ENCODE measurements at regions not wholly inside any gene's neighbourhood (a gene's known extent, or its start where the extent isn't known, plus 50 kb on each side); places are given as distances from the start of the nearest gene placed in this dataset.
A peak's percentile ranks its signal among the peaks of the same experiment; 100 is the strongest.
"Not testable (repeated sequence)": the region's sequence is repeated elsewhere in the genome, so short reads cannot be mapped to it uniquely, and the experiment has no call there.

DNA sequence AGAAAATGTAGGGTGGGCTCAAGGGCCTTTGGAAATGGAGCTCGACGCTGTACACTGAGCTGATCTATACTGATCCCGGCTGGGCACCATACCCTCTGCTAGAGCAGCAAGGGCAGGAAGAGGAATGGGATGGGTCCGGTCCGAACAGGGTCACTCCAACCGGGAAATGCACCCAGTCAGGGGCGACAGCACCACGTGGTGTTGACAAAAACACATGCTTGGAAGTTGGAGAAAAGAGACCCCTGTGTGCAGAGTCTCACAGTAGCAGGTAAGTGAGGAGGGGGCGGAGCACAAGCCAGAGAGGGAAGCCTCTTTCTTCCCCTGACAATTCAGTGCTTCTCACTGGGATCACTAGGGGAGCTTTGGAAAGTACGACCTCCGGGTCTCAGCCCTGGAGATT is 84.1 kb upstream of the ASB18 start:
- no peak for DNase-seq (ENCODE audit: low read depth)

DNA sequence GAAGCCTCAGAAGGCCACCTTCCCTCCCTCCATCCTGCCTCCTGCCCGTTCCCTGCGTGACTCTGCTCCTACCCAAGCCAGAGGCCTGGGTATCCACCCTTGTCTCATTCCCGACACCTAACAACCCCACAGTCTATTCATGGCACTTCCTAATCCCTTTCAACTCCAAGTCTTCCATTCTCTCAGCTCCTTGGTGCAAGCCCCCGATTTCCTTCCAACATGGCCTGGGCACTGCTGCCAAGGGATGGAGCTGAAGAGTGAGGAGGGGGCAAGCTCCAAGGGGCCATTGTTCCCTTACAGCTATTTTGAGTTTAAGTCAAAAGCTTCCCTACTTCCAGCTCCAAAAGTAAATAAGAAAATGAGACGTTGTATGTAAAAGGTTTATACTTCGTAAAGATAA is 84.8 kb upstream of the ASB18 start:
- DNase-seq (ENCODE audit: low read depth) = no peak

DNA sequence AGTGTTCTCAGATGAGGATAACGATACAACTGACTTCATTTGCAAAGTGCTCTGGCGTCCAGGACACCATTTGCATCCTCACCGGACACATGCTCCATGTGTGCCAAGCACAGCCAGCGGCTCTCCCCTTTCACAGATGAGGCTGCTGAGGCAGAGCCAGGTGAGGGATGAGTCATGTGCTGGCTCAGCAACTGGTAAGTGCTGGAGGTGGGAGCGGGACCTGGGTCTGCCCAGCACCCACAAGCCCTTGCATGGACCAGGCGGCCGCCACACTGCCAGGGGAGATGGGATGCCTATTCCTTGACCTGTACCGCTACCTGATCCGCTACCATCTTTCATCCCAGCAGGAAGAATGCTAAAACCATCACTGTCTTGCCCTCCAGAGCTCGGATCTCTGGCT is 86.2 kb upstream of the ASB18 start:
- no peak for DNase-seq (ENCODE audit: low read depth)

DNA sequence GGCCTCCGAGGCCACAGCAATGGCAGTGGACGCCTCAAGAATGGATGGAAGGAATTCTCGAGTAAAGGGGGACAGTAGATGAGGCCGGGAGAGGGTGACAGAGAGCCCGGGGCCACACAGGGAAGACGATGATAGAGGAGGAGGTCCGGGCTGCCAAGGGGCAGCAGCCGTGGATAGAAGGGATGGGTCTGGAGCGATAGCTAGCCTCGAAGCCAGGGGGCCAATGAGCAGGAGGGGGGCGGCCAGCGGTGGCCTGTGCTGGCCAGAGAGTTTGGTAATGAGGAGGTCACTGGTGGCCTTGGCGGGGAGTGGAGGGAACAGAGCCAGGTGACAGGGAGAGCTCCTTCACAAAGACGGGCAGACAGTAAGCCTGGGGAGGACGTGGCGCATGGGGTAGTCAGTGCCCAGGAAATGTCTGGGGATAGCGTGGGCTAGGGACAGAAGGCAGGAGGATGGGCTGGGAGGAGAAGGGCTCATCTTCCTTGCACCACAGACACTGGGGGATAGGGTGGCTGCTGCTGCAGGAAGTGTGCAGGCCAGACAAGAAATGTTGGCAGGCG is 87.8 kb upstream of the ASB18 start:
- DNase-seq (ENCODE audit: low read depth) = no peak

GRCh38 chr2:236352761-236353593 is 88.8 kb upstream of the ASB18 start:
- DNase-seq (ENCODE audit: low read depth) = peak; percentile 15

DNA sequence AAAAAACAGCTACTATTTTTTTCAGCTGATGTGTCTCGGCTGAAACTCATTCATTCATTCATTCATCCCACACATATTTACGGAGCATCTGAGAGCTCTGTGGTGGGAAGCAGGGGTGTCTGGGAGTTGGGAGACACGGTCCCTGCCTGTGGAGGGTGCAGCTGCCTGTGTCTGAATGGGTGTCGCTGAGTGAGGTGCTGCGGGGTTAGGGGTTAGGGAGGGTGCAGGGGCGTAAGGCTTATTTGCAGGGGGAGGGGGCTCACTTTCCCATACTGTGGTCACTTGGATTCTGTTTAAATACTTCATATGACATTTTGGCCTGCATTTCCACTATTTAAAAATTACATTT is 89.4 kb upstream of the ASB18 start:
- no peak for DNase-seq (ENCODE audit: low read depth)

DNA sequence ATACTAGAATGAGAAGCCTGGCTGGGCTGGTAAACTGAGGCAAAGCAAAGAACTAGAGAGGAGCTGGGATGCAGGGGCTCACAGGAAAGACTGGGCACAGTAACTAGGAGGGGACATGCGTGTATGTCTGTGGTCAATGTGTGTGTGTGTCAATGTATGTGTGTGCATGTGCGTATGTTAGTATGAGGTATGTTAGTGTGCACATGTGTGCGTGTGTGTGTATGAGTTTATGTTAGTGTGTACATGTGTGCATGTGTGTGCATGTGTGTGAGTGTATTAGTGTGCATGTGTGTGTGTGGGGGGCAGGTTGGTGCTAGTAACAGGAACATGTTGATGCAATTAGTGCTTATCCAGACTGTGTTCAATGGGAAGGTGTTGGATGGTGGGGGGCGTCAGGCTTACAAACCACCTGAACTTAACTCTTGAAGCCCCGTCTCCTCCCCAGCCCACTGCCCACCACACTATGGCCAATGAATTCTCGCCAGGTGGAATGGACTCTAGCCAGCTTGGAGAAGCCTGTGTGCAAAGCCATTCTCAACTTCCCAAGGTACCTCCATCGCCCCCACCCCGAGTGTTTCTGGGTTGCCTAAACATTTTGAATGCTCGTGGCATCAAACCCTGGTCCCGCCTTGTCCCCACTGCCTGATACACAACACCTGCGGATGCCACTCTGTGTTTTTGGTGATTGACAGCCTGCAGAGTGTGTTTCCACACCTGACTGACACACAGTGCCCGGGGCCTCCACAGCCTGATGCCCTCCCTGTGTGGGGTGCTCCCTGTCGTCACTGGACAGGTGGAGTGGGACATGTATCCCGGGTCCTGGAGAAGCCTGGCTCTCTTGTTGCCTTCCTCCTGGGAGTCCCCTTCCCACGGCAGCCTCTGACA is 90.1 kb upstream of the ASB18 start:
- no peak for DNase-seq (ENCODE audit: low read depth)

DNA sequence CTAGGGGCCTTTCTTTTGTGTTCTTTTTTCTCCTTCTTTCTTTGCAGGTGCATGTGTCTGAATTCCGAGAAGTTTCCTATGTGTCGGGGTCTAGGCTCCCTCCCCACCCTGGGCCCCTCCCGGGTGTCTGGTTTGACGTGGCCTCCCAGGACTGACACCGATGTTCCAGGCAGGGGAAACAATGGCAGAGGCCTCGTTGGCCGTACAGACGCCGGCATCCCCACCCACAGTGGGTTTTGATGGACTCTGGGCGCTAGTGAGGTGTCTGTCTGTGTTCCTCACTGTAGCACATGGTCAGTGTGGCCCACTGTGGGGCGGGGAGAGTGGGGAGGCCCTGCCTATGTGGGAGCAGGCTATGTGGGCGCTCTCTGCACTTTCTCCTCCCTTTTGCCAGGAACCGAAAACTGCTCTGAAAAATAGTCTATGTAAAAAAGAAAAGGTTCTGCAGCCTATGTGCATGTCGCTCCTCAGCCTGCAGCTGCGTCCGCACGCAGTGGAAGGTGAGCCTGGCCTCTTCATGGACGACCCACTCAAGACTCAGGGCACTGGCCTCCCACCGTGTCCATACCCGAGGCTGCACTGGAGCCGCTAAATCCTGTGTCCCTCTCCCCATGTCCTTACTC is 90.9 kb upstream of the ASB18 start:
- DNase-seq (ENCODE audit: low read depth) = no peak

GRCh38 chr2:236355911-236356310 is 91.7 kb upstream of the ASB18 start:
- DNase-seq (ENCODE audit: low read depth) = no peak

GRCh38 chr2:236356321-236356720 is 92.1 kb upstream of the ASB18 start:
- DNase-seq (ENCODE audit: low read depth) = not testable (repeated sequence)

DNA sequence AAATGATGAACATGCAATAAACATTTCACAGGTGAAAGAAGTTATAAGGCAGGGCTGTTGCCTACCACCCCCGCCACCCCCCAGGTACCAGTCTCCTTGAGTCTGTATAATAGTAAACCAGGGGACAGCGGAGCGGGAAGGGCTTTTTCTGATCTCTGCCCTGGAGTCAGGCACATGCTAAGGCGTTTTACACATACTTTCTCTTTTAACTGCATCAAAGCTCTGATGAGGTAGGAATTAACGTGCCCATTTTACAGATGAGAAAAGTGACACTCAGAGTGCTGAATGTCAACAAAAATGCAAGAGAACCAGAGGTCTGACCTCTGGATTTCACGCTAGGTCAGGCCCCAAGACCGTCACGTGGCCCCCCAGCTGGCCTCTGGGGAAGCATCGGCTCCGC is 94.3 kb upstream of the ASB18 start:
- not testable (repeated sequence) for DNase-seq (ENCODE audit: low read depth)

DNA sequence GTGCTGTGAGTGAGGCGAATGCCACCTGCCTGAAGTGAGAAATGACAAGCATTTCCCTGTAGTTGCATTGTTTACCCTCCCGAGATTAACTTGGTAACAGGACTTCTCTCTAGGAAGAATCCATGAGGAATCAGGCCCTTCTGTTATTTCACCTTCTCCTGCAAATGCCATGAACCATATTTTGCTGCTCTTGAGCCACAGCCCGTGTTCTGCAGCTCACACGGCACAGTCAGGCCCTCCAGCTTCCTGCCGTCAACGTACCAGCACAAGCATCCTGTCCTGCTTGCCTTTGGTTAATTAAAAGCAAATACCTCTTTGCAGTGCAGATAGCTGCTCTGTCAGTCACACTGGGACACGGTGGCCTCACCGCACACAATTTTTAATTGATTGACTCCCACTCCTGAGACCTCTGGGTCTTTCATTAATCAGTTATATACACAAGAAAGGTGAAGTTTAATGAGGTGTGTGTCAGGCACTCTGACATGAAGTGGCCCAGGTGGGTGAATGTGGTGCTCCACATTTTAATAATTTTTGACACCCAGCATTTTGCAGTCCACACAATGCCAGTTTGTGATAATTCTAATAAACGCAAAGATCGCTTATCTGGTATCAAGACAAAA is 95.3 kb upstream of the ASB18 start:
- no peak for DNase-seq (ENCODE audit: low read depth)

DNA sequence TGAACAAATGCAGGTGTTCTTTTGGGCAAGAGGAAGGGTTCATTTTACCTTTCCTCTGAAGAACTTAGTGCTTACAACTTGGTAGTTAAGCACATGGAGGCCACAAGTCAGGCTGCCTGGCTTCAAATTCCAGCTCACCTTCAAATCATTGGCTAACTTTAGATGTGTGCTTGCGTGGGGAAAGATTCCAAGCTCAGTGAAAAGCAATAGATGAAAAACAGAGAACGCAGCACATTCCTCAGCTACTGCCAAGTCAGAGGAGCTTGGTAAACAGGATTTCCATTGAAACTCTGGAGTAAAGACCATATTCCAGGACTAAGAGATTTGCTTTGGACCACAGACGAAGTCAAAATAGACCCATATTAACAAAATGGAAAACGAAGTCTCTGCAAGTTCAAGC is 96.3 kb upstream of the ASB18 start:
- DNase-seq (ENCODE audit: low read depth) = no peak

DNA sequence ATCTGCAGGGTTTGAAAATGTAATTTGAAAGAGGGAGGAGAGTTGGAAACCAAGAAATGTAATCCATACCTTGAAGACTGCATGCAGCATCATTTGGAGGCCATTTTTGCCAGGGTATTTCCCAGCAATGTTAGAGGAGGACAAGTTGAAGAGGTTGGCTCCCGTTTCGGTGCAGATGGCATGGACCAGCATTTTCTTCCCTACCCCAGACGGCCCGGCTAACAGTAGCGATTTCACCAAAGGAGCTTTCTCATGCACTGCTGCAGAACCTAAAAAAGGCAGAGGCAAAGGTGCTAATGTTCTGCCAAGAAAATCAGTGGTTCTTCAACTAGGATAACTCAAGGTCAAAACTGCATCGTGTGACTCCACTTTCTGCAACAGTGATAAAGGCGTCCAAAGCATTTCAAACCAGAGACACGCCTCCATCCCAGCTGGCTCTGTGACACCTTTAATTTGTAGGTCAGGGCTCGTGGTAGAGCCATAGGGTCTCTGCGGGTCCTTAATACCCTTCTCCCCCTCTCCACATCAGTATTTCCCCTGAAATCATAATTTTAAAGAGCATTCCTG is 99.6 kb upstream of the ASB18 start:
- no peak for DNase-seq (ENCODE audit: low read depth)

DNA sequence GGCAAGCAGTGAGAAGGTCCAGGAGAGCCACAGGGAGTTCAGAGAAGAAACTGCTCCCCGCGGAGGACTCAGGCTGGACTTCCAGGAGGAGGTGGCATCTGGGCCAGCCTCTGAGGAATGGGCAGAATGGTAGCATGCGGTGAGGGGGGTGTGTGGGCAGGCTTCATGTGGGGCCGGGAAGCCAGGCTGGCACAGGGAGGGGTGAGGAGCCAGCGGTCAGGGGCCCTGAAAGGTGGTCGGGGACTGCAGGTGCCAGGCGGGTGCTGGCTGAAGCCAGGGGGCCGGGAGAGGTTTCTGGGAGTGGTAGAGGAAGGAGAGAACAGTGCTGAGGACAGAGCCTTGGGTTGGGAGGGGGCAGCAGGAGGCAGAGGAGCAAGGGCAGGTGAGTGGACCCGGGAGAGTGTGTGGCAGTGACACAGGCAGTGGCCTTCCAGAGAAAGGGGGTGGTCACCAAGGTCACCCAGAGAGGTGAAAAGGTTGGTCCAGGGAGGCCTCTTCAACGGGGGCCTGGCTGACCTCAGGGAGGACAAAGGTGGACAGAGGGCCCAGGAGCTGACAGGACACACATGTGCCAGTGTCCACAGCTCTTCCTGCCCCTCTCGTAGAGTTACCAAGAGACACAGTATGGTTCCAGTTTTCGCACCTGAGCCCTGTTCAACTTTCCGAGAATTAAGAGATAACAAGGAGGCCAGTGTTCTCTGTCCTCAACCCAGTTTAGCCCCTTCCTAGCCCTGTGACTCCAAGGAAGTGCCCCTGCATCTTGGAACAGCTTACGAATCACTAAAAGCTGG is 101.2 kb upstream of the ASB18 start:
- no peak for DNase-seq (ENCODE audit: low read depth)

DNA sequence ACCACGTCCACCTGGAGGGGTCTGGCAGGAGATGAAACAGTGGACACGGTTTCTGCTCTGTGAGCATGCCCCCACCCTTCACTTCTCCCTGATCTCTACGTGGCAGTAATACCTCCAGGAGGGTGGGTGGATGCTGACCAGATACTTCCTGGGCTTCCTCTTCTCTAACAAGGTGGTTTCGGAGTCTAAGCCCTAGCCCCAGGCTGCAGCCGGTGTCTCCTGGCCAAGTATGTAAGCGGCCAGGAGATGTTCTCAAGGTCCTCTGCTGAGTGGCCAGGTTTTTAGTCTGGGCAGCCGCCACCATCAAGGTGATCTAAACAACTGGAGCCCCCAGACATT is 101.8 kb upstream of the ASB18 start:
- DNase-seq (ENCODE audit: low read depth) = no peak

GRCh38 chr2:236366397-236366796 is 102.2 kb upstream of the ASB18 start:
- no peak for DNase-seq (ENCODE audit: low read depth)

- no peak for DNase-seq (ENCODE audit: low read depth)
Measured at GRCh38 chr2:236367506-236368289, 103.5 kb upstream of the ASB18 start.

GRCh38 chr2:236369661-236370062 is 105.5 kb upstream of the ASB18 start:
- no peak for DNase-seq (ENCODE audit: low read depth)

All from LHCN-M2 (cell line).